ENCODE measurements at regions not wholly inside any gene's neighbourhood (a gene's known extent, or its start where the extent isn't known, plus 50 kb on each side); places are given as distances from the start of the nearest gene placed in this dataset.
"Not testable (repeated sequence)": the region's sequence is repeated elsewhere in the genome, so short reads cannot be mapped to it uniquely, and the experiment has no call there.

DNA sequence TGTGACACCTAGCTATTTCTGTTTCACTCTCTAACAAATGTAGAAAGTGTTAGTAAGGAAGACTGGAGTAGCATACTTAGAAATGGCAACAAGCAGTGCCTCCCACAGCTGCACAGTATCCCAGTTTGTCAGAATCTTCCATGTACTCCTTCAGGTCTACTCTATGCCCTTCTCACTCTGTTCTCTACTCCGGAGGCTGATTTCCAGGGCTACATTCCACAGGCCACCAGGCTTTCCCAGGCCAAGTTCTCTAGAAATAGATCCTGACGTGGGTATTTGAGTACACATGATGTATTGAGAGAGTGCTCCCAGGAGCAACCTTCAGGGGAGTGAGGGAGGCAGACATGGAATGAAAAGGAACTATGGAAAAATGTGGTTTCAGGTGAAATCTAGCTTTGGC, 177.3 kb upstream of the GK2 start:
- DNase-seq, result no peak
- in situ Hi-C loops (cut with MboI; ENCODE audit: low pct_unique_long_range_greater_than_20kb, low sequenced_read_pairs), result no loop called here

- in situ Hi-C loops (cut with MboI; ENCODE audit: low pct_unique_long_range_greater_than_20kb, low sequenced_read_pairs), result no loop called here
- DNase-seq, result no peak
Measured at GRCh38 chr4:79584902-79585301, 176.9 kb upstream of the GK2 start.

DNA sequence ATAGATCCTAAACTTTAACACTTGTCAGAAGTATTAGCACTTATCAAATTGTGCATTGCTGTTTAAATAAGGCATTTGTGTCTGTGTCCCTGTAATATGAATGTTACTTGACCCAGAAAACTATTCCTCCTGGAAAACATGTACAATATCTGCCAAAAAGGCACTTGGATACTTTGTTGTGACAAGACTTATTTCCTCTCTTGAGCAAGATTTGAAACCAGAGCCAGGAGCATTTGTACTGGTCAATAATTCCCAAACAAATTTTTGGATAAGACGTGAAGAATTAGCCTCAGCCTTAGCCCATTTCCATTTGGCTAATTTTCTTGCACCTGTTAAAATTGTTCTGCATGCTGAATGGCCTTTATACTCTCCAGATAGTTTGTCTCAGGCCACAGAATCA, 176.3 kb upstream of the GK2 start:
- in situ Hi-C loops (cut with MboI; ENCODE audit: low pct_unique_long_range_greater_than_20kb, low sequenced_read_pairs), result no loop called here
- no peak for DNase-seq

DNA sequence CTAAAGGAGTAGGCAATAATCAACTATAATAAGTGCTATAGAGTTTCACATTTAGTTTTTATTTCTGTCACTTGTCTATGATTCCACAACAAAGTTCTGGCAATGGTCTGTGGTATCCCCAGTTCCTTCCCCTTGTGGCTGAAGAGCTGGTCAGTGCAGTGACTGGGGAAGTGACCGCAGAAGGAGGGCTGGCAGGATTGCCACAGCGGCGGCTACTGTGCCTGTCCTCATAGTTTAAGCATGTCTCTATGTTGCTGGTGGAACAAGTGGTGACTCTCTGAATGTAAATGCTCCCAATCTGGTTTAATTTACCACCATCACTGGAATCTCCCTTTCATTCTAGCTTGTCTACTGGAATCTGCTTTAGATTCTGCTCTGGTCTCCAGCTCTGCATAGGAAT, 170.6 kb upstream of the GK2 start:
- peak; percentile 50 for DNase-seq
- in situ Hi-C loops (cut with MboI; ENCODE audit: low pct_unique_long_range_greater_than_20kb, low sequenced_read_pairs), result no loop called here

DNA sequence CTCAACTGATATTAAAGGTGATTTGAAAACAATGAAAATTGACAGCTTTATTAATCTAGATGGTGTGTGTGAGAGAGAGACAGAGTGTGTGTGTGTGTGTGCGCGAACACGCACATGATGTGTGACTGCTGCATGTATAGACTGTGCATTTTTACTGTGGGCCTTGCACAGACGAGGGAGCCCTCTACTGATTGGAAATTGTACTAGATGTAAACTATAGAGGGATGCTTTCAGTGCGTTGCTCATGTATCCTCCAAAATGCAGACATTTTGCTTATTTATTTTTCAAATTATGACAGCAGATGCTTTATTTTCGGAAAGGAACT, 168.4 kb upstream of the GK2 start:
- in situ Hi-C loops (cut with MboI; ENCODE audit: low pct_unique_long_range_greater_than_20kb, low sequenced_read_pairs), result no loop called here
- peak; percentile 75 for DNase-seq

GRCh38 chr4:79575709-79576428, 167.8 kb upstream of the GK2 start:
- in situ Hi-C loops (cut with MboI; ENCODE audit: low pct_unique_long_range_greater_than_20kb, low sequenced_read_pairs), result no loop called here
- no peak for DNase-seq

DNA sequence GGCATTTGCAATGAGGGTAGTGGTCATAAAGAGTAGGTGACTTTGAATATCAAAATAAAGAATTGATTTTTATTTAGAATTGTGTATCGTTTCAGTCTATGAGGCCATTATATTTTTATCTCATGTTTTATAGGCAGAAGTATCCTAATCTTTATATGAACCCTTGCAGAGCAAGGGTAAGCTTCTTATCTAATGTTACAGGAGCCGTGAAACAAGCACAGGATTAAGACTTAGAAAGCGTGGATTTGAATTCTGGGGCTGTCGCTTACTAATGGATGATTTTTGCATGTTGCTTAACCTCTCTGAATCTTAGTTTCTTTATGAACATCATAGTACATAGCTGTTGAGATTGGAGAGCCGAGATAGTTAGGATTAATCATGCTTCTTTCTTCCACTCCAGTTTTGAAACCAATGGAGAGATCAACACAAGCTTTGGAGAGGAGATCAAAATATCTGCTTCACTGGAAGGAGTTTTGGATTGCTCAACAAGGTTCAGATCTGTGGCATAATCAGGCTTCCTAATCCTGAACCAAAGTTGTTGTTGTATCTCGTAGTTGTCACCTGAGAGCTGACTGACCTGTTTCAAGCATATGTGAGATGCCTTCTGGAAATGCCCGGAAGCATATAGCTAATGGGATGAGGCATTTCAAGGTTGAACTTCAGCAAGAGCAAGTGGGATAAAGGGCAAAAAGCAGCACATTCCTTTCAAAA, 166.9 kb upstream of the GK2 start:
- in situ Hi-C loops (cut with MboI; ENCODE audit: low pct_unique_long_range_greater_than_20kb, low sequenced_read_pairs), result no loop called here
- DNase-seq, result no peak

DNA sequence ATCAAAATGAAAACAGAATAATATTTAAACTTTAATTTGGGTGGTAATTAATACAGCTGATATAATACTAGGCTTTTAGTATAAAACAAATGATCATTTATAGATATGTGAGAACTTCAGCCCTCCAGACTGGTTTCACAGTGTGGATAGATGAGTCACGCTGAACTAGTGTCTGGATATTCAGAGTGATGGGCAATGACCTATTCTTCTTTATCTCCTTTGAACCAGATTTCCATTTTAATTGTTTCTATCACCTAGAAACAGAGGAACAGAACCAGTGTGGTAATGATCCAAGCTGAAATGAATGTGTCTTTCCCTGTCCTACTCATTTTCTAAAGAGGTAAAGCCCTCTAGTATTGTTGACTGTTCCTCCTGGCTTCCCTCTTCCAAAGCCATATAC, 155.2 kb upstream of the GK2 start:
- in situ Hi-C loops (cut with MboI; ENCODE audit: low pct_unique_long_range_greater_than_20kb, low sequenced_read_pairs), result no loop called here
- DNase-seq, result no peak

GRCh38 chr4:79561751-79562150, 153.7 kb upstream of the GK2 start:
- DNase-seq, result no peak
- in situ Hi-C loops (cut with MboI; ENCODE audit: low pct_unique_long_range_greater_than_20kb, low sequenced_read_pairs), result no loop called here

- DNase-seq; in situ Hi-C loops (cut with MboI; ENCODE audit: low pct_unique_long_range_greater_than_20kb, low sequenced_read_pairs): not testable (repeated sequence)
Measured at GRCh38 chr4:79559398-79559797, 151.4 kb upstream of the GK2 start.

DNA sequence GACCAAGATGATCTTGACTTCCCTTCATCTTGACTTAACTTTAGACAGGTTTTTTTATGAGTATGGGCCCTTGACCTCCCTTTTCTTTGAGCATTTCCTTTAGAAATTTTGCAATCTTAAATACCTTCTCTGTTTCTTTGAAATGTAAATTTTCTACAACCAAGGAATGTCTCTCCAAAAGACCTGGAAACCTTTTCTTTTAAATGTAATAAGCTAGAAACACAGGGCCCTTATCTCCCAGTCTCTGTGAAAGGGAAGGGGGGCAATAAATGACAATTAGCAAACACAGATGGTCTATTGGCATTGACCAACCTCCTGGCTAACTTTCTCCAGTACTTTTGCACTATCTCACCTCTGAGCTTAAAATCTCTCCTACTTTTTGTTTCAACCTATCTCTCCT, 144.3 kb upstream of the GK2 start:
- in situ Hi-C loops (cut with MboI; ENCODE audit: low pct_unique_long_range_greater_than_20kb, low sequenced_read_pairs), result no loop called here
- no peak for DNase-seq

GRCh38 chr4:79551555-79551954, 143.5 kb upstream of the GK2 start:
- no peak for DNase-seq
- in situ Hi-C loops (cut with MboI; ENCODE audit: low pct_unique_long_range_greater_than_20kb, low sequenced_read_pairs), result no loop called here

DNA sequence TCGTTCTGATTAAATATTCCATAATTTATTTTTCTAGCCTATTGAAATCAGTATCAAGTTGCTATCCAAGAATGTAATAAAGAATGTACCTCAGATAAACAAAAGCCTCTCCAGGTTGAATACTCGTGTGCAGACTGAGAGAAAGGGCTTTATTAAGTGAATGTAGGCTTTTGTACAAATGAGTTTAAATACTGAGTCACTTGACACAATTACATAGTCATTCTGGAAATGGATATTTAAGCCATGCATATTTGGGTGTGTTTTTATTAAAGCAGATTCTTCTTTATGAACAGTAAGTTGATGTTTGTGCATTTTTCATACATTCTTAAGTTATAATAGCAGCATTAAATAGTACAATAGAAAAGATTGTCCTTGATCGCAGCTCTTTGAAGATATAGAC, 139.8 kb upstream of the GK2 start:
- no peak for DNase-seq
- in situ Hi-C loops (cut with MboI; ENCODE audit: low pct_unique_long_range_greater_than_20kb, low sequenced_read_pairs), result no loop called here

DNA sequence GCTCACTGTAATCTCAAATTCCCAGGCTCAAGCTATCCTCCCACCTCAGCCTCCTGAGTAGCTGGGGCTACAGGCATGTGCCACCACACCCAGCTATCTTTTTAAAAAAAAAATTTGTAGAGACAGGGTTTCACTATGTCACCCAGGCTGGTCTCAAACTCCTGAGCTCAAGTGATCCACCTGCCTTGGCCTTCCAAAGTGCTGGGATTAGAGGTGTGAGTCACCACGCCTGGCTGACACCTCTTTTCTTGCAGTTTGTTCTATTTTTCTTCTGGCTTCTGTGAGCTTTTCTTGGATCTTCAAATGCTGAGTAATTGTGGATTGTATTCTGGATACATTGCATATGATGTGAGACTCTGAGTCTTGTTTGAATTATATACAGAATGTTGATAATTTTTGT, 137.3 kb upstream of the GK2 start:
- DNase-seq; in situ Hi-C loops (cut with MboI; ENCODE audit: low pct_unique_long_range_greater_than_20kb, low sequenced_read_pairs): not testable (repeated sequence)

- in situ Hi-C loops (cut with MboI; ENCODE audit: low pct_unique_long_range_greater_than_20kb, low sequenced_read_pairs), result no loop called here
- no peak for DNase-seq
Measured at GRCh38 chr4:79540143-79540542, 132.1 kb upstream of the GK2 start.

GRCh38 chr4:79535516-79535915, 127.5 kb upstream of the GK2 start:
- in situ Hi-C loops (cut with MboI; ENCODE audit: low pct_unique_long_range_greater_than_20kb, low sequenced_read_pairs), result no loop called here
- no peak for DNase-seq

- peak; percentile 70 for DNase-seq
- in situ Hi-C loops (cut with MboI; ENCODE audit: low pct_unique_long_range_greater_than_20kb, low sequenced_read_pairs), result no loop called here
Measured at GRCh38 chr4:79528241-79528706, 120.2 kb upstream of the GK2 start.

- DNase-seq, result no peak
- in situ Hi-C loops (cut with MboI; ENCODE audit: low pct_unique_long_range_greater_than_20kb, low sequenced_read_pairs), result no loop called here
Measured at GRCh38 chr4:79526641-79527565, 118.9 kb upstream of the GK2 start.

DNA sequence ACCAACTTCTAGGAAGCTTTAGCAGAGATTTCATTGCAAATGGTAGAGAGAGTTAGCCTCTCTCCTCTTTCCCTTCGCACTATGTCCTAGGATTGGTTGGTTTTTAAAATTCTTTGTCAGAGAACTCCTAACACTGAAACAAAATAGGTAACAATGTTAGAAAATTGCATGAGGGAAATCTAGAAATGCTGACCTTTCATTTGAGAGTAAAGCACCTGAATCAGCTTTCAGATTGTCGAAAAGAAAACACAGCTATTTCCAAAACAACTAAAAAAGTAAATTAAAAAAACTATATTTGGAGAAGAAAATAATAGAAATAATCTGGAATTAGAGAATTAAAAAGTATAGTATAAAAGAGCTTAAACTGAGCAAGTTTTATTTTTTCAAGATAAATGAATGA, 108.1 kb upstream of the GK2 start:
- in situ Hi-C loops (cut with MboI; ENCODE audit: low pct_unique_long_range_greater_than_20kb, low sequenced_read_pairs), result no loop called here
- DNase-seq, result no peak

All from KBM-7 (cell line).